ENCODE measurements at regions not wholly inside any gene's neighbourhood (a gene's known extent, or its start where the extent isn't known, plus 50 kb on each side); places are given as distances from the start of the nearest gene placed in this dataset.

GRCh38 chr4:59666645-59667044 is 1533.5 kb upstream of the ADGRL3 start:
- TF ChIP-seq CTCF (conservative IDR thresholded peaks at IDR 0.05; ENCODE audit: low read depth, low read length) (no peak), EZH2 (IDR thresholded peaks at IDR 0.05; ENCODE audit: borderline replicate concordance, low read depth, low read length, poor library complexity, severe bottlenecking) (no peak)
